ENCODE measurements at regions not wholly inside any gene's neighbourhood (a gene's known extent, or its start where the extent isn't known, plus 50 kb on each side); places are given as distances from the start of the nearest gene placed in this dataset.

DNA sequence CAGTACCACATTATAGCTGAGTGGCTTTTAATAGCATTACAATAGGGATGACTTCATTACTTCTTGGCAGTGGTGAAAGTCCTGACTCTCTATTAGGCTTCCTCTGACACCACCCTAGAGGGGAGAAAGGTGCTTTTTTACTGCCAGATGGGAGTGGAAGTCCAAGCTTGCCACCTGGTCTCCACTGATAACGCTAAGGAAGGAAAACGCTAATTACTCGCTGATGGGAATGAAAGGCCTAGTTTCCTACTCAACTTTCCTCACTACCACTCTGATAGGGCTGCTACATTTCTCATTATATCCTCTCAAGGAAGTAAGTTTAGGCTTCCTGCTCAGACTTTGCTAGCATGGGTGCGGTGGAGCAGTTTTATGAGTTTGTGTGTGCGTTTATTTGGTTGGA, 62.3 kb upstream of the PAGE3 start:
- DNase-seq = no peak

DNA sequence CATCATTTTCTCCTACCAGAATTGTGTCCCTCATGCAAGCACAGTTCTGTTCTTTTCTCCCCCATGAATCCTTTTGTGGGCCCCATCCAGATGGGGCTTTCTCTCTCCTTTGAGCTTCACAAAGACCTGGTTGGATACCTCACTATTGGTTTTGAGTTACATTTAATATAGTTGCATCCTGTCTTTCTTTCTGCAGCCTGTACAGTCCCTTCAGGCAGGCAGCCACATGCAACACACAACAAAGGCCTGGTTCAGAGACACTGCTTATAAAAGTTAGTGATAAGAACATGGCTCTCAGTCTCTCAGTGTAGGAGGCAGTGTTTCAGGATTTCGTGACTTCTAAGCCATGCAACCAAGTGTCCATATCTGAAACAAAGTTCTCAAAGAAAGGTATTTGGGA, 70.6 kb upstream of the PAGE3 start:
- no peak for DNase-seq

DNA sequence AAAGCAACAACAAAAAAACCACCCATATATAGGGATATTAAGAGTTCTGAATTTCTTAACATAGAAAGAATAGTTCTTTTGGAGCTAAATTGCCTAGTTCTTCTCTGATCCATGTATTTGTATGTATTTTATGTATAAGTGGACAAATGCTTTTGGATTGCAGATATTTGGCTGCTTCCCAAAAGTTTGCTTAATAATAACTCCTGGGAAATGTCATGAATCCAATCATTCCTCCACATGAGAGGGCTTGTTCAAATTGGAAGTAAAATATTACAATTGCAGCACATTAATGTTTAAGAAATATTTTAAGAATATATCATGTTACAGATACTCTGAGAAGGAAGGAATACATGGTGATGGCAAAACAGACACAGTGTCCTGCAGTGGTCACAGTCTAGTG, 71.5 kb upstream of the PAGE3 start:
- DNase-seq = no peak

DNA sequence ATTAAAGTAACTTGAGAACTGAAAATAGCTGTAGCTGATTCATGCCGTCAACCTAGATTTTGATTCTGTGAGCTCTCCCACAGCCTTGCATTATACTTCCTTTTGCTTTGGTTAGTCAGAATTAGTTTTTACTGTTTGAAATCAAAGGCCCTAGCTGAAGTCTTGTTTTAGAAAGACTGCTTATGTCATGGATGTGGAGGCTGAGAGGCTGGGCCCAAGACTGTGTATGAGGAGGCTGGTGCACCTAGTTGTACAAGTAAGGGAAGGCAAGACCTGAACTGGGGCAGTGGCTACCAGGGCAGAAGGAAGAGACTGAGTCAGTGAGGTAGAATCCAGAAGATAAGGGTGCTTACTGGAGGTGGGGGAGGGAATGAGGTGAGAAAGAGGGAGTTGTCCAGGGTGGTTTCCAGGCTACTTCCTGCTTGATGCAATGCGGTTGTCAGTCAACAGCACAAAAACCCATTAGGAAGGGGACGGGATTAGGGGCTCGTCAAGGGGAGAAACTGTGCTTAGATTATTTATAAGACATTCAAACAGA, 76.2 kb upstream of the PAGE3 start:
- no peak for DNase-seq

DNA sequence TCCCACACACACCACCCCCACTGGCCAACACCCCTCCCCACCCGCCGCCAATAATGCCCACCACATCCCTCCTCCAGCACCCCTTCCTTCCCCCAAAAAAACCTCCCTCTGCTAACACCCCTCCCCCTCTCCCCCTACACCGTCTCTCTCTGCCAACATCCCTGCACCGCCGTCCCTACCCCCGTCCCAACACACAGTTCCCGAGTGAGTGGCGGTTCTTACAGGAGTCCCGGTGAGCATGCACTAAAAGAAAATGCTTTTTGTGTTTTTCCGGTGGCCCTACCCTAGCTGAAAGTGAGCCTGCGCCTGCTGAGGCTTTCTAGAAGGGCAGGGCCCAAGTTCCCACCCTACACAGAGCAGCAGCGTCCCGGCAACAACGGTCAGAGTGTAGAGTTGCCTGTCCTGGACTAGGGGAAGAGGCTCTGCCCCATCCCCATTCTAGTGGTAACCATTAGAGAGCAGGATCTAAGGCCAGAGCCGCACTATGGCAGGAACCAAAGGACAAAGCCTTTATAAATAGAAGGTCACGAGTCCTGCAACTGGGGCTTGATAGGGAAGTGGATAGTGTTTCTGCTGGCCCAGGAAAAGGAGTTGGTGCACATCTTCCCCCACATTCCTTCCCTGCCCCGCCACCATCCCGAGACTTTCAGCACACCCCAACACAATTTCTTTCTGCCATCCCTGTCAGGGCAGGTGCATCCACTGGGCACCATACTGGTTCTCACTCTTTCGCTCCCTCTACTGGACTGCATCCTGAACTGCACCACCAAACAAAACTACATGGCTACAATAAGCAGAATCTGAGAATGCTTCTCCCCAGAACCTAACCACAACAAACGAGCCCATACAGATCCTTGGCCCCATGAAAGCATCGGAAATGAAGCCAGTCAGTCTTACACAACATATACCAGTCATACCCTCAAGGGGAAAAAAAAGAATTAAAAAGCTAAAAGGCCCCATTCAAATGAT, 78.1 kb upstream of the PAGE3 start:
- DNase-seq = peak; percentile 32 to 61

DNA sequence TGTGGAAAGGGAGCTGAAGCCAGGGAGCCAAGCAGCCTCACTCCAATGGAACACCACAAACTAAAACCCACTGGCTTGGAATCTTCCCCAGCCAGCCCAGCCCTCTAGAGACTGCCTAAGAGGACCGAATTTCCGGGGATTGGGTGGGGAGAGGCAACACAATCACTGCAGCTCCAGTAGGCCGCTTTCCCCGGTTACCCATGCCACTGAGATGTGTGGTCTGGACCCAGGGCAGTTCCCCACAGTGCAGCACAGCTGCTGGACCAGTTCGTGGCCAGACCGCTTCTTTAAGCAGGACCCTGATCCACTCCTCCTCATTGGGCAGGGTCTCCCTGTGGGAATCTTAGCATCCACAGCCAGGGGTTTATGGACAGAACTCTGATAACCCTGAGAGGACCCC, 91.9 kb upstream of the PAGE3 start:
- no peak for DNase-seq

DNA sequence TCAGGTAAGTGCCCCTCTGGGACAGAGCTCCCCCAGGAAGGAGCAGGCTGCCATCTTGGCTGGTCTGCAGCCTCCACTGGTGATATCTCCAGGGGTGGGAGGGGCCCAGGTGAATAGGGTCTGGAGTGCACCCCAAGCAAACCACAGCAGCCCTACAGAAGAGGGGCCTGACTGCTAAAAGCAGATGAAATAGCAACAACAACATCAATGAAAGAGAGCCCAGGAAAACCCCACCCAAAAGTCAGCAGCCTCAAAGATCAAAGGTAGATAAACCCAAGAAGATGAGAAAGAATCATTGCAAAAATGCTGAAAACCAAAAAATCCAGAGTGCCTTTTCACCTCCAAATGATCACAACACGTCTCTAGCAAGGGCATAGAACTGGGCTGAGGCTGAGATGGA, 92.5 kb upstream of the PAGE3 start:
- DNase-seq = peak in 1 of 2 donors; percentile 8

DNA sequence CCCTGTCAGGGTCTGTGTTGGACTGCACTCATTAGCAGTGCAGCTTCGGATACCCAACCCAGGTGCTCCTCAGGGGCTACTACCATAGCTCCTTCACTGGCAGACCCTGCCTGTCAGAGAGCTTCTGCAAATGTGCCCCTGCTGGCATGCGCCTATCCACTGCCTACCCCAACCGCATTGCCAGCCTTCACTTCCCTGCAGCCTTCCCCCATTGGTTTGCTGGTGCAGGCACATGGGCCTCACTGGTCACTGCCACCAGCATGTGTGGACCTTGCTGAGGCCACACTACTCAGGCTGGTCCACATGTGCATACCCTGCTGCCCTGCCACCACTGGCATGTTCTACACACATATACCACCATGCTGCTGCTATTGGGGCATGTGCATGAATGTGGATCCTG, 72.5 kb upstream of the MAGEH1 start:
- DNase-seq = no peak

DNA sequence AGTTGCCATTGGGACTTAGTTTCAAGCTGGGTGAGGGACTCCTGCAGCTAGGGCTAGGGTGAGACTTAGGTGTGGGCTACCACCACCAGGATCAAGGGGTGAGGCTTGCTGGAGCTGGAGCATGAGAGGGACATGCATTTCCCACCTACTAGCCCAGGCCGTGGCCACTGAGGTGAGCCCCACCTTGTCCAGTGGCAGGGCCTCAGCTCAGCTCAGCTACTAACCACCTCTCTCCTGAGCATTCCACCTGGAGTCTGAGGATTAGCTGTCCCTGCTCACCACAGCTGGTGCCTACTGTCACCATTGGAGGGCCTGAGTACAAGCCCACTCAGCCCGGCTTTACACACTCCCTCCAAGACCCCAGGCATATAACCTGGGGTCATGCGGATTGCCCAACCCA, 62.6 kb upstream of the MAGEH1 start:
- DNase-seq = no peak

DNA sequence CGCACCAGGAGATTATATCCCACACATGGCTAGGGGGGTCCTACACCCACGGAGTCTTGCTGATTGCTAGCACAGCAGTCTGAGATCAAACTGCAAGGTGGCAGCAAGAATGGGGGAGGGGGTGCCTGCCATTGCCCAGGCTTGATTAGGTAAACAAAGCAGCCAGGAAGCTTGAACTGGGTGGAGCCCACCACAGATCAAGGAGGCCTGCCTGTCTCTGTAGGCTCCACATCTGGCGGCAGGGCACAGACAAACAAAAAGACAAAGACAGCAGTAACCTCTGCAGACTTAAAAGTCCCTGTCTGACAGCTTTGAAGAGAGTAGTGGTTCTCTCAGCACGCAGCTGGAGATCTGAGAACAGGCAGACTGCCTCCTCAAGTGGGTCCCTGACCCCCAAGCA, 55.1 kb upstream of the MAGEH1 start:
- DNase-seq = peak in 1 of 2 donors; percentile 3

All from CD4-positive, alpha-beta T cell treated with Interleukin-4 for 1 hour (primary cell).